ENCODE measurements at regions not wholly inside any gene's neighbourhood (a gene's known extent, or its start where the extent isn't known, plus 50 kb on each side); places are given as distances from the start of the nearest gene placed in this dataset.

DNA sequence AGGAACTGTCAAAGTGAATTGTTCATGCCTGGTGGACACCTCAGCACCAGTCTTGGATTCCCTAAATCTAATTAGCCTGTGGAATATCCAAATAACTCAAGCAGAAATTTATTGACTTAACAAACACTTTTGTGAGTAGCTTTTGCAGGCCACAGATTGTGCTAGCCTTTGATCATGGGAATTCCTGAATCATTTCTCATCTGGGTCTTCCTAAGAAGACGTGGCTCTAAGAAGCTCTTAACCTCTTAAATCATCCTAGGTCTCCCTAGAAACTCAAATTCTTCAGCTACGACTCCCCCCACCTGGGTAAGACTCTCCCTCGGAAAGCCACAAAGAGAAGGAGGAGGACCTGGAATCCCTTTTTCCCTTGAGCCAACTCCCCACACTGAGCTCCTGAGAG, 53.8 kb upstream of the PSEN2 start:
- no peaks in the 10 kb centered on the region for H3K36me3 Mint-ChIP-seq
- DNase-seq (no peak), ATAC-seq (replicated peaks) (no peak)
- H3K4me3 Mint-ChIP-seq, result no peak overlapping the region
- H3K27ac Mint-ChIP-seq, result no peak overlapping the region
- H3K27me3 Mint-ChIP-seq, result no peaks in the 10 kb centered on the region
- H3K9me3 Mint-ChIP-seq, result no peaks in the 10 kb centered on the region
- no peaks in the 10 kb centered on the region for H3K4me1 Mint-ChIP-seq

DNA sequence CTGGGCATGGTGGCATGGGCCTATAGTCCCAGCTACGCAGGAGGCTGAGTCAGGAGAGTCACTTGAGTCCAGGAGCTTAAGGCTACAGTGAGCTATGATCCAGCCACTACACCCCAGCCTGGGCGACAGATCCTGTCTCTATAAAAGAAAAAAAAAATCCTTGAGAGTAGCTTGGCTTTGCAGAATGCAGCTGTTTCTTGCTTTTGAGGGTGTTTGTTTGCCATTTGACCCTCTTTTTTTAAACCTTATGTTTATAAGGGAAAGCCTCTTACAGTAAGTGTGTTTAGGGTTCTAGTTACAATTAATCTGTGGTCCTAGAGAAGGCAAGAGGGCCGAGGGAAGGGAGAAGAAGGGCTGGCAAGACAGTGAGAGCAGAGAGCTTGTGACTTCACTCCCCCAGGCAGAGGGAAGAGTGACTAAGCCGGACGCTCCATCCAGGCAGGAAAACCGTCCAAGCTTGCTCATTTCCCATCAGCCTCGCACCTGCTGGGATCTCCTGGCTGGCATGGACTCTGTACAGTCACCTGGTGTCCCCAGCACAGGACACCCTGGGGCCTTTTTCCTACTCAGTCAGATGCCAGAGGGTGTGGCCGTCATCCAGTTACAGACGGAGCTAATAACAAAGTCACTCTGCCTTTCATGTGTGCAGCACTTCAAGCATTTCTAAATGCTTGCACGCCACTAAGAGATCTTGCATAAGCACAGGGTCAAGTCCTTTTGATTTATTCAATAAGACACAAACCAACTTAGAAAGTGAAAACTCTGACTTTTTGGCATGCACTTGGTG, 55.5 kb upstream of the PSEN2 start:
- ATAC-seq (replicated peaks) (no peak), DNase-seq (no peak)
- H3K36me3 Mint-ChIP-seq, result no peaks in the 10 kb centered on the region
- no peak overlapping the region for H3K4me3 Mint-ChIP-seq
- no peaks in the 10 kb centered on the region for H3K4me1 Mint-ChIP-seq
- H3K27me3 Mint-ChIP-seq, result no peaks in the 10 kb centered on the region
- no peak overlapping the region for H3K27ac Mint-ChIP-seq
- peaks cover 0 to 1% of the 10 kb centered on the region in 2 donors for H3K9me3 Mint-ChIP-seq

DNA sequence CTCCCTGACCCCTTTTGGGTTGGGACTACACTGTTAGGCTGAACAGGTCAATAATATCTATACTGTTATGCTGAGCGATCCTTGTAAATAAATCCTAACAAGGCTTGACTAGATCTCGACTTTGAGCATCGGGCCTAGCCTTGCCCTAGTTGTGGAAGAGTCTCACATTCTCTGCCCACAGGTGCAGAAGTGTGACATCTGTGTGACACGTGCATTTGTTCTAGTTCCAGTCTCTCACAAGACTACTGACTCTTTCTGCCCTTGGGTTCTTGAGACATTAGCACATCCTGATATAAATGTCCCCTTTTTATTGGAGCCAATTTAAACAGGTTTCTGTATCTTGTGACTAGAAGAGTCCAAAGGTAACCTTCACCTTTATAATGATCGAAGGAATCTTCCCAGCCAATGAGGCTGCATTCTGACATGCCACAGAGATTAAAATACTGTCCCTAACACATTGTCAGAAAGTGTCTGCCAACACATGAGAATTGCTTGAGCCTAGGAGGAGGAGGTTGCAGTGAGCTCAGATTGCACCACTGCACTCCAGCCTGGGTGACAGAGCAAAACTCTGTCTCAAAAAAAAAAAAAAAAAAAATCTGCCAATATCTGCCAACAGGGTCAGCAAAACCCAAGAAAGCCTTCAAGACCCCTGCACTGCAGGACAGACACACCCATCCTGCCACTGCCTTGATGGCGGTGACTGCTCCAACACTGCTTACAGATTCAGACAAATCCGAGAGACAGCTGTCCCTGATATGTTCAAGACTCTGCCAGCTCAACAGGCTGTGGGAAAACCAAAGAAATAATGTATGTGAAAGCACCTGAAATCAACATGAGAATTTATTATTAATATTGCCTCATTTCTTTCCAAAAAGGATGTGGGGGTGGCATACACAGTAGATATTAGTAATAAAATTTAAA, 56.5 kb upstream of the PSEN2 start:
- DNase-seq (no peak), ATAC-seq (replicated peaks) (no peak)
- no peak overlapping the region for H3K27ac Mint-ChIP-seq
- H3K27me3 Mint-ChIP-seq, result no peaks in the 10 kb centered on the region
- no peaks in the 10 kb centered on the region for H3K36me3 Mint-ChIP-seq
- peaks cover 0 to 1% of the 10 kb centered on the region in 2 donors for H3K9me3 Mint-ChIP-seq
- H3K4me1 Mint-ChIP-seq, result no peaks in the 10 kb centered on the region
- no peak overlapping the region for H3K4me3 Mint-ChIP-seq

DNA sequence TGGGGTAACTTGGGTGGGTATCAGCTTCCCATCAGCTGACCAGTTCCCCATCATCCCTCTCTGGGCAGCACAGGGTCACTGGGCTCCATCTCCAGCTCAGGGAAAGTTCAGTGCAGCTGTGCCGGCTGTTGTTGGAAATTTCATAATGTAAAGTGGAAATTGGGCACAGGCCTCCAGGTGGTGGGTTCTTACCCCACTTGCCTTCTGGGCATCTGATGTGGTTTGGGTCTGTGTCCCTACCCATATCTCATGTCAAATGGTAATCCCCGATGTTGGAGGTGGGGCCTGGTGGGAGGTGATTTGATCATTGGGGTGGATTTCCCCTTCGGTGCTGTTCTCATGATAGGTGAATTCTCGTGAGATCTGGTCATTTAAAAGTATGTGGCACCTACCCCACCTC, 59.7 kb upstream of the PSEN2 start:
- Mint-ChIP-seq H3K4me3 (no peak overlapping the region), H3K9me3 (peaks cover 0 to 1% of the 10 kb centered on the region in 2 donors), H3K27ac (no peak overlapping the region), H3K4me1 (no peaks in the 10 kb centered on the region), H3K27me3 (no peaks in the 10 kb centered on the region), H3K36me3 (no peaks in the 10 kb centered on the region)
- ATAC-seq (replicated peaks) (no peak), DNase-seq (no peak)

DNA sequence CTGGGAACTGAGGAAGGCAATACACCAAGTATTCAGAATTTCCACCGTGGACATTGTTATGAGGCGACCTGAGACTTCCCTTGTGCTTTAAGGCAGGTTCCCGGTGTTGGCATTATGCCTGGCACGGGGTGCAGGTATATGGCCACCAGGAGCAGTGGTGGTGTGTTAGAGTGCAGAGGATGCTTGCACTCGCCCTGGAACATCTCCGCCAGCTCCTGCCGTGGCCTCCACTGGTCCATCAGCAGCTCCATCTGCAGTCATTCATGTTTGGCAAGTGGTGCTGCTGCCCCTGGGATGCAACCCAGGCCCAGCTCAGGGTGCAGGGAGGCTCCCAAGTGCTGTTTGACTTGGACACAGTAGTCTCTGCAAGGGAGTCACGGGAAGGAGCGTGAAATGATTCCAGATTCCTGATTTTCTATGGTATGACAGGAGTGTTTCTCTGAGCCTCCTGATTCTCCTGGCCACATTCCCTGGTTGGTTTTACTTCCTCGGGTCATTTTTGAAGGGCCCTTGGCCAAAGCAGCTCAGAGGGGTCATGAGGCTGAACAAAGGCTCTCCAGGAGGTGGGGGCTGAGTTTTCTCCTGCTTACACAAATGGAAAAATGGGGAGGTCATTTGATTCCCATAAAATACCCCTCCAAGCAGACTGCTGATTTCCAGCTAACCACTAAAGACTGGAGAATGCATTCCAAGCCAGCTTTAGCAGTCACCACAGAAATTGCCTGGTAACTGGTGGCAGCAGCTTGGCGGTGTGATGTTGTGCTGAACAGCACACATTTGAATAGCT, 60.4 kb upstream of the PSEN2 start:
- Mint-ChIP-seq H3K27me3 (no peaks in the 10 kb centered on the region), H3K9me3 (peaks cover 0 to 1% of the 10 kb centered on the region in 2 donors), H3K36me3 (no peaks in the 10 kb centered on the region), H3K27ac (peak overlapping the region; percentile 21), H3K4me3 (no peak overlapping the region), H3K4me1 (peaks cover 0 to under 1% of the 10 kb centered on the region in 2 donors)
- DNase-seq (no peak), ATAC-seq (replicated peaks) (no peak)

DNA sequence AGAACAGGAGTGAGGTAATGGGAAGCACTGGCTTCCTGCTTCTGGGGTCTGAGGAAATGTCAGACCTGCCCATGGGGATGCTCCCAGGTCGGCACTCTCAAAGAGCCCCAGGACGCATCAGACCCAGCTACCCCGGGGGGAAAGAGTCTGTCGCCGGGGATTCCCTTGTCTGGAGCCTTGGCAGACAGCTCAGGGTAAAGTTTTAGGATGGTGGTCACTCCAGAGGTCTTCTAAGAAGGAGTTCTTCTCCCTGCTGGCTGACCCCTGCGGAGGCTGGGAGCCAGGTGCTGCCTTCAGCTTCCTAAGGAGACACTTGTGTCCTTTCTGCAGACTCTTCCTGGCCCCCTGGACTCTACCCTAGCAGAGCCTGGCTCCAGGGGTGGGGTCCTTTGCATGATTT, 61.9 kb upstream of the PSEN2 start:
- no peak overlapping the region for H3K27ac Mint-ChIP-seq
- no peaks in the 10 kb centered on the region for H3K36me3 Mint-ChIP-seq

DNA sequence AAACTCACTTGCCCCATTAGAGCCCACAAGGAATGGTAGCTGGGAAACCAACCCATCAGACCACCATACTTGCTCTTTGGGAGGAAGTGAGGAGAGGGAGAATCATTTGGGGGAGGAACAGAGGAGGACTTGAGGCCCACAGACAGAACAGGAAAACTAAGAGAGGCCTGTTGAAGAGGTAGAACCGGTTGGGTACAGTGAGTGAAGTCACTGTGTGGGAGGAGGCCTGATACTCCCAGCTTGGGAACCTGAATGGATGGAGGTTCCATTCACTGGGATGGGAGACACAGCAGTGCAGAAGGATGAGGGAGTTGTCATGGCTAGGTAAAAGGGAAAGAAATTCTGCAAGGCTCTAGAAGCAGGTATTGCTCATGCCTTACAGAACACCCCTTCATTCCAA, 63.4 kb upstream of the PSEN2 start:
- DNase-seq (no peak), ATAC-seq (replicated peaks) (no peak)
- Mint-ChIP-seq H3K36me3 (no peaks in the 10 kb centered on the region), H3K27me3 (no peaks in the 10 kb centered on the region), H3K4me3 (no peak overlapping the region), H3K27ac (no peak overlapping the region), H3K4me1 (peaks cover 0 to 6% of the 10 kb centered on the region in 2 donors), H3K9me3 (peaks cover 0 to 1% of the 10 kb centered on the region in 2 donors)

More for the DNA sequence above, 61.9 kb upstream of the PSEN2 start:
- Mint-ChIP-seq H3K4me3 (no peak overlapping the region), H3K9me3 (peaks cover 0 to 1% of the 10 kb centered on the region in 2 donors), H3K4me1 (peaks cover 0 to 6% of the 10 kb centered on the region in 2 donors), H3K27me3 (no peaks in the 10 kb centered on the region)
- no peak for ATAC-seq (replicated peaks)
- DNase-seq, result no peak

DNA sequence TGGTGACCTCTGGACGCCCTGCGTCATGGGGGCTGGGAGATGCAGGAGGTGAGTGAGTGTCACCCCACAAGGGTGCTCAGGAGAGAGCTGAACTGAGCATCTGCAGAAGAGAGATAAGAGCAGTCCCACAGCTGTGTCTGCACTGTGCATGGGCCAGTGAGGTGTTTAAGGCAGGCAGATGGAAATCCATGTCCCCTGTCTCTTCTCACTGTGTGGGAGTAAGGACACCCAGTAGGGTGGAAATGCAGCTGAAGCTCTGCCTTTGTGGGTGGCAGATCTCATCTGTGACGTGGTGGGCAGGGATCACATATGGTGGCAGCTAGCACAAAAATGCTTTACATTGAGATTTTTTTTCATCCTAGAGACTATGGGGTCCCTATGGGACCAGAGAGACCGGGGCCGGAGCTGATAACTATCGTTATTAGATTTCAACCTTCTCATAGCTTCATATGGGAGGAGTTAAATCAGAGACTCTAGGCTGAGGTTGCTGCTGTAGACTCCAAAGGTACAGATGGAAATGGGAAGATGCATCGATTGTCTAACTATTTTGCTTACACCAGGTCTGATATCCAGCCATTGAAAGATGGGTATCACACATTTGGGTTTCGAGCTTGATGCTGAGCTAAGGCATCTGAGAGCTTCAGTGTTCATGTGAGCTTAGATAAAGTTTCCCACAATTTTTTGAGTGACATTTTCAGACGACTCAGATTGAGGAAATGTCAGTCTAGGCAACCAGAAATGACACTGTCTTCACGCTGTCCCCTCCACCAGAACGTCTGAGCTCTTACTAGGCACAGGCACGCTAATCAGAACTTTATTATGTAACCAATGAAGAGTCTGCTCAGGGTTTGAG, 65.3 kb upstream of the PSEN2 start:
- Mint-ChIP-seq H3K36me3 (no peaks in the 10 kb centered on the region), H3K4me1 (peaks cover 0 to 6% of the 10 kb centered on the region in 2 donors), H3K4me3 (no peak overlapping the region), H3K27me3 (no peaks in the 10 kb centered on the region), H3K9me3 (no peaks in the 10 kb centered on the region), H3K27ac (no peak overlapping the region)
- DNase-seq, result no peak
- no peak for ATAC-seq (replicated peaks)

DNA sequence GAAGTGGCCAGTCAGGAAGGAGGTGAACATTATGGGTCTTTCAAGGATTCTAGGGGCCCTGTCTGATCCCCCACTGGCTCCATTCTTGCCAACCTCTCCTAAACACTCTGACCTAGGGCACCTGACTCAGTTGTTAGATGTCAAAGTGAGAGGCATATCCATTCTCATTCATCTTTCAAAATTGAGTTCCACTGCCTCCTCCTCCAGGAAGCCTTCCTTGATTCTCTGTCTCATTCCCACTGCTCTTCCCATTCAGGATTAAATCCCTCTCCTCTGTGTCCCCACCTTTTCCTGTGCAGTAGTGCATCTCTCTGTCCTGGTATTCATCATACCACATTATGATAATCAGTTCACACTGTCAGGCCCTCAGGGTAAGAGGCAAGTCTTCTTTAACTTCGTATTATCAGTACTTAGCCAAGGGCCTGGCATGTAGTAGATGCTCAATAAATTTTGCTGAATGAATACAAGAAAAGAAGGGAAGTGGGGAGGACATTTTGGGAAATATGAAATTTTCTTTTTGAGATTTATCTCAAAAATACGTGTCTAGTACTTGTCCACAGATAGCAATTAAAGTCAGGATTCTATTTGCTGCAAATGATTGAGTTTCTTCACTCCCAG, 61.8 kb upstream of the ITPKB start:
- Mint-ChIP-seq H3K4me1 (peaks cover 15 to 23% of the 10 kb centered on the region in 2 donors), H3K27ac (no peak overlapping the region), H3K9me3 (no peaks in the 10 kb centered on the region), H3K36me3 (no peaks in the 10 kb centered on the region), H3K4me3 (no peak overlapping the region), H3K27me3 (no peaks in the 10 kb centered on the region)
- no peak for DNase-seq
- no peak for ATAC-seq (replicated peaks)

DNA sequence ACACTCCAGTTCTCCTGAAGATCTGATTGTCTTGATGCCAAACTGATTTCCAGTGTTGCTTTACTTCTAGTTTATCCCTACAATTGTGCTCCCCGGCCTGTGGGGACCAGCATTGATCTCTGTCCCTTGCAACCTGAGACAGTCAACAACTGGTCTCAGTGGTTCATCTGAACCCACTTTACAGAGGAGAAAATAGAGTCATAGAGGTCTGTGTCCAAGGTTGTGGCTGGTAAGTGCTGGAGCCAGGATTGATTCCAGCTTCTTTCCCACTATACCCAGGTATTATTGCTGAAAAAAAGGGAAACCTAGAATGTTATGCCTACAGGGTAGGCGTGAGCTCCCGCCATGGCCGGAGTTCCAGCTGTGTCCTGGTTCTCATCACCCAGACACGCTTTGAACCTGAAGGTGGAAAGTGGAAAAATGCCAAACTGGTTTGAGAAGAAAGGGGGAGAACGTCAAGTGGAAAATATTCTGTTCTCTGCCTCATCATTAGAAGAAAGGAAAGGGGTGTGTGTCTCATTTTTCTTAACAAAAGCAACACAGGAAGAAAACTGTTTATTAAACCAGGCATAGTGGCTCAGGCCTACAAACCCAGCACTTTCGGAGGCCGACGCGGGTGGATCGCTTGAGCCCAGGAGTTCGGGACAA, 60.7 kb upstream of the ITPKB start:
- Mint-ChIP-seq H3K36me3 (no peaks in the 10 kb centered on the region), H3K9me3 (no peaks in the 10 kb centered on the region), H3K27me3 (peaks cover 0 to 4% of the 10 kb centered on the region in 2 donors), H3K27ac (no peak overlapping the region), H3K4me3 (no peak overlapping the region), H3K4me1 (peaks cover 15 to 24% of the 10 kb centered on the region in 2 donors)
- ATAC-seq (replicated peaks) (no peak), DNase-seq (no peak)

DNA sequence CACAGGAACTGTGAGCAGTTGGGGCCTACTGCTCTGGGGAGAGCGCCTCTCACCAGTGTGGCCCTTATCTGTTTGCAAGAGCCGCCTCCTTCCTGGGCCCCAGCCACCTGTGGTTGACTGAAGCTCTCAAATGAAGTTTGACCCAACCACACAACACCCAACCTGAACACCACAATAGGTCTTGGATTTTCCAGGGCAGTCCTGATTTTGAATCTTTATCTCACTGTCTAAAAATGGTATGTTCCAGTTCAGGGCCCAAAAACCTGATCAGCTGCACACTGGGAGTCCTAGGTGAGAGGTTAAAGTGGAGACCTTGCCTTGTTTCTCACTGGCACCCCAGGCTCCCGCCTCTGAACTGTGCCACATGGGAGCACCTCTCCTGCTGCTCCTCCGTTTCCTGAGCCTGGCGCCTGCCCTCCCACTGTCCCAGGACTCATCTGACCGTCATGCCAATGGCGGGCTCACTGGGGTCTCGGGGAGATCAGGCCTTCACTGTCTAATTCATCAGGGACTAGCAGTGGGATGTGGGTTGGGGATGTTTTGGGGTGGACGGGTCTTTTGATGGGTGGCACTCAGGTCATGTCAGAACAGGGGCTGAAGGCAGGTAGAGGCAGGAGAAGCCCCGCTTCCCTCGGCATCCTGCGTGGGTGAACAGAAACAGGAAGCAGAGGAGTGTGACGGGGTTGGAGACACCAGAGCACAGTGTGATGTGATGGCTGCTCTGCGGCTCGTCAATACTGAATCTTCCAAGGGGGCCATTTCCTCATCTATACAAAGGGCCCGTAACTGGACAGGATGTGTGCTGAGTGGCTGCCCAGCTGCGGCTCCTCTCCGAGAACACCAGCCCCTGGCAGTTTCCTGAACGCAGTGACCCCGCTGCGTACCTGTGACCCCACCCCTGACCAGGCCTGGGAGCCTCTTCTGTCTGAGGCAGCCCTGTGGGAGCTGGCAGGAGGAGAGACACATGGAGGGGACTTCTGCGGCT, 59.6 kb upstream of the ITPKB start:
- Mint-ChIP-seq H3K4me1 (peaks cover 15 to 21% of the 10 kb centered on the region in 2 donors), H3K27me3 (peaks cover 0 to 4% of the 10 kb centered on the region in 2 donors), H3K4me3 (peak overlapping the region in 1 of 2 donors; percentile 5), H3K36me3 (no peaks in the 10 kb centered on the region), H3K27ac (peak overlapping the region; percentile 89), H3K9me3 (no peaks in the 10 kb centered on the region)
- ATAC-seq (replicated peaks) (peak; percentile 83 to 89), DNase-seq (peak; percentile 35)

DNA sequence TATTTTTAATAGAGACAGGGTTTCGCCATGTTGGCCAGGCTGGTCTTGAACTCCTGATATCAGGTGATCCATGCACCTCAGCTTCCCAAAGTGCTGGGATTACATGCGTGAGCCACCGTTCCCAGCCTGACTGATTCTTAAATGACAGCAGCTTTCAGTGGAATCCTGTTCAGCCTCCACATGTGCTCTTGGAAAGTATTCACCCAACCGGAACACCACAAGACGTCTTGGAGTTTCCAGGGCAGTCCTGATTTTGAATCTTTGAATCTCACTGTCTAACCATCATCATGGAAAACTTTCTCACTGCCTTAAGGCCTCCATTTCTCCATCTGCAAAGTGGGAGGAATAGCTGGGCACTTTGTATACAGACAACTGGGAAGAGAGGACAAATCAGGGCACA, 58.1 kb upstream of the ITPKB start:
- H3K27me3 Mint-ChIP-seq, result peaks cover 0 to 4% of the 10 kb centered on the region in 2 donors
- ATAC-seq (replicated peaks) (no peak), DNase-seq (no peak)
- H3K36me3 Mint-ChIP-seq, result no peaks in the 10 kb centered on the region
- peaks cover 17 to 21% of the 10 kb centered on the region in 2 donors for H3K4me1 Mint-ChIP-seq
- no peak overlapping the region for H3K27ac Mint-ChIP-seq
- H3K9me3 Mint-ChIP-seq, result no peaks in the 10 kb centered on the region
- H3K4me3 Mint-ChIP-seq, result no peak overlapping the region
